HG03378 (cell line): ENCODE measurements at regions not wholly inside any gene's neighbourhood (a gene's known extent, or its start where the extent isn't known, plus 50 kb on each side); places are given as distances from the start of the nearest gene placed in this dataset.

Experiments used
- ATAC-seq: cut with Tn5 transposase; IDR thresholded peaks from one replicate; pipeline ENCODE4 v1.9.1; 2021; ENCODE audit warnings: mild to moderate bottlenecking, moderate library complexity; ENCODE audit not compliant: unreplicated experiment

- ATAC-seq, result peak; percentile 81
Measured at GRCh38 chr1:193537266-193538002, 351.0 kb upstream of the B3GALT2 start.

DNA sequence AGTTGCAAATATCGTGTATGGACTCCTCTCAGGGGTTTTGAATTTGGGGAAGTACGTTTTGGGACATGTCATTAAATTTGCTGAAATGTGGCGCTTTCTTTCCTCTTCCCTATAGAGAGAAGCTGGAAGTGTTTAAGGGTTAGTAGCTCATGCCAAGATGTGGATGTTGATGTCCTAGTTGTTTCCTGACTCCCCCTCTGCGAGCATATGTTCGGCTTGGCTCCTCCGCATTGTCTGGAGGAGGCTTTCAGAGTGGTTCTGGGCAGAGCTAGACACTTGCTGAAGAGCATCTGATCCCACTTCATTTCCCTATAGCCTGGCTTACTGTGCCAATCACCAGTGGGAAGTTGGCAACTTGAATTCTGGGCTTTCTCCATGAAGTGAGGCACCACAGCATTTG is 347.4 kb upstream of the B3GALT2 start:
- no peak for ATAC-seq

GRCh38 chr1:193525917-193526710 is 339.7 kb upstream of the B3GALT2 start:
- peak; percentile 76 for ATAC-seq

- ATAC-seq, result peak; percentile 9
Measured at GRCh38 chr1:193525411-193525810, 339.0 kb upstream of the B3GALT2 start.

DNA sequence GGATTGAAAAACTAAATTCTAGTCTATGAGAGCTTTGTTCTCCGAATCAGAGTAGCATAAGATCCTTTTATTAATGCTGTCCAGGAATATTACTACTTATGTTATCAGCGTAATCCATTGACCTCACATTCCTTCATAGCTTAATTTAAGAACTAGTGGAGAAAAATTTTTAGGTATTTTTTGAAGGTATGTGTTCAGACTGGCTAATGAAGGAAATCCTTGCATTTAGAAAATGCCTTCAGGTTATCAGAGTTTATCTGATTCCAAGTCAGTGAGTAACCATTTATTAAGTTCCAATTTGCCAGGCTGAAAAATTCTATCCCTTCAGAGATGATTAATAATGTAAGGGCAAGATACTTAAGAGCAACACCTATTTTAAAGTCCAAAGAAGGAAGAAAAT is 338.2 kb upstream of the B3GALT2 start:
- ATAC-seq, result no peak

- ATAC-seq, result no peak
Measured at GRCh38 chr1:193524021-193524420, 337.6 kb upstream of the B3GALT2 start.

- no peak for ATAC-seq
Measured at GRCh38 chr1:193520472-193520871, 334.1 kb upstream of the B3GALT2 start.

DNA sequence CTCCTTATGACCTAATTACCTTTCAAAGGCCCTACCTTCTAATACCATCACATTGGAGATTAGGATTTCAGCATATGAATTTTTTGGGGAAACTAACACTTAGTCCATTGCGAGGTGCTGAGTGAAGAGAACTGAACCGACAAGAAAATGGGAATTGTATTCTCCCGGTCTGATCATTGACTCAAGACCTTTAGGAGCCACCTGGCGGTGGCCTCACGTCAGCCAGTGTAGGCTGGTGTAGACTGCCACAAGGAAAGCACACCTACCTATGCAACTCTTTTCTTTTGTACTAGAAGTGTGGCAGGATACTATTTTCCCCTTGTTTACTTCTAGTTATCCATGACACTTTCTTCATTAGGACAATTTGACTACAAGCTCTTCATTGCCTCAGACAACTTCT is 333.5 kb upstream of the B3GALT2 start:
- ATAC-seq, result no peak

DNA sequence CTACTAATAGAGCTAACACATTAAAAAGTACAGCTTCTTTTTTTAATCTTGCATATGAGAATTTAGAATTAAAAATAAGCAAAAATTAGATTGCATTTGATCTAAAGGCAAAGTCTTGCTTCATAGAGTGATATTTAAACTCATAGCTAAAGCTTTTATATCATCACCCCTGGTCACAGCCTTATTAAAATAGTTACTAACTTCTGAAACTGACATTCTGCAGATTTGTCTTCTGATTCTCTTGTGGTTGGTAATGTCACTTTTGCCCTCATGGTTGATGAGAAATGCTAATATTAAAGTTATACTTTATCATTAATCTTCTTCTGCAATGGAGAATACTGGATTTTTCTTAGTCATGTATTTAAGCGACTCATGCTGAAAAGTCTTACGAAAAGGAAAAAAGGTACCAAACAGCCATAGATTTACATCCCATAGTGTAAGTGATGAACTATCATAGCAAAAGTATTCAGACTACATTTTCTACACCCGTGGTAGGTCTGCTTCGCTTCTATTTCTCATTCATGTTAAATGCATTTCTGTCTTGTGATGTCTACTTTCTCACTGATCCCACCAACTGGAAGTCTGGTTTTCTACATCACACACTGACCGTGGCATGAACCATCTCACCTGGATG is 330.5 kb upstream of the B3GALT2 start:
- ATAC-seq, result no peak

DNA sequence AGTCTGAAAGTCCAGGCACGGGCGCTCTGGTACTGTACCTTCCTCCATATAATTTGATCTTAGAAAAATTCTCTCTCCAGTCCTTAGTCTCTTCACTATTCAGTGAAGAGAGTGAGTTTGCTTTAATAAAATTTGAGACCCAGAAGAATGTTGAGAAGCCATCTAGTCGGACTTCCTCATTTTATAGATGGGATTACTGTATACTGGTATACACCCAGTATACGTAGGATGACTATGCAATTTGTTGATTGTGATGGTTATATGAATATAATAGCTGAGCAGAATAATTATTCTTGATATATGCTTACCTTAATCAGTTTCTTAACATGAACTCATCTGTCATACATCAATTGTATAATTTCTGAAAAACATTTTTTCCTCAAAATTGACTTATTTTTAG is 328.0 kb upstream of the B3GALT2 start:
- no peak for ATAC-seq

GRCh38 chr1:193513032-193513431 is 326.6 kb upstream of the B3GALT2 start:
- ATAC-seq, result no peak

GRCh38 chr1:193504920-193505319 is 318.5 kb upstream of the B3GALT2 start:
- no peak for ATAC-seq

- no peak for ATAC-seq
Measured at GRCh38 chr1:193498088-193498655, 311.8 kb upstream of the B3GALT2 start.

GRCh38 chr1:193494368-193494767 is 308.0 kb upstream of the B3GALT2 start:
- ATAC-seq, result no peak

DNA sequence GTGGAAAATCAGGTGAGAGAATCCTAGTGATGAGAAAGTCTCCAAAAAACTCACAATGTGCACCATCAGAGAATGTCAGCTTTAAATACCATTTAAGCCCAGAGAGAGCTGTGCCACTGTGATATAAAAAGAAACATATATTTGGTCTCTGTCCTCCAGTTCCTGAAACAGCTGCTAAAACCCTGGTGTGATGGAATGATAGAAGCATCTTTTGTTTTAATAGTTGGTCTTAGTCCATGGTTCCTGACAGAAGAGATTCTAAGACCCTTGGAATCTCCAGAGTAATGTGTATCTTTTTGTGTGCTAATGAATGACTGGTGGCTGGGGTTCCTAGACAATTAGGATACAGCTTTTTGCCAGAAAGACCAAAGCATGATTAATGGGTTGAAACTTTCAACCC is 302.8 kb upstream of the B3GALT2 start:
- no peak for ATAC-seq

DNA sequence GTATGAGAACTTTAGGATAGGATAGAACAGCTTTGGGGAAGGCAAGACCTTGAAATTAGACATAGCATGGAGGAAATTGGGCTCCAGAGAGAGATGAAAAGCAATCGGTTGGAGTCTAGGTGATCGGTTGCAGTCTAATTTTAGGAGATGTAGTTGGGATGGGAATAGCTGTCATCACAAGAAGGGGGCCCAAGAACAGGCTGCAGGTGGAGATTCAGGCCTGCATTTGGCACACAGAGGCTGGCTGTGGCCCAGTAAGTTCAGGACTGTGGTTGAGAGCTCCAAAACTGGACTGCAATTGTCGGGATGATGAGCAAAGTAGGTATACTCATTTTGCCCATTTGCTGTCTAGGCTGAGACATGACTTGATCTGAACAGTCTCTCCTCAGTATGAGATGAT is 301.3 kb upstream of the B3GALT2 start:
- ATAC-seq, result no peak

DNA sequence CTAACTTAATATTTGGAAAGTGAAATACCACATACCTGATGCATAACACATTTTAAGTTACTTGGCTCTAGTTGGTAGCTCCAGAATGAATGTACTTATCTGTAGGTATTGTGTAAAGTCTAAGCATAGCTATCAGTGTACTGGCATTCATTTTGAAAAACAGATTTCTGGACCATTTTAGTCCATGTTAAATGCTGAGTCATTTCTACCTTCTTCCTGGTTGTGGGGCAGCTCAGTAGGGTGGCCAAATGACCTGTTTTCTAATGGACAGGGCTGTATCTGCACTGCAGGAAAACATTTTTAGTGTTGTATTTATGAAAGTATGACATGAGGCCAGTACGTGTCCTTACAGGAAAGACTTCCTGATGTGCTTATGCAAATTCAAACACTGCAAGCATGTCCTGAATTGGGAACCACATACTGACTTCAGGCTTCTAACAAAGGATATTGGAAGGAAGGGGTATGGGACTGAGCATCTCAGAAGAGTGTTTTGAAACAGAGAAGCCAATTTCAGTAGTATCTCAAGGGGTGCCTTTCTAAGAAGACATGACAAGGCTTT is 300.3 kb upstream of the B3GALT2 start:
- ATAC-seq, result no peak

DNA sequence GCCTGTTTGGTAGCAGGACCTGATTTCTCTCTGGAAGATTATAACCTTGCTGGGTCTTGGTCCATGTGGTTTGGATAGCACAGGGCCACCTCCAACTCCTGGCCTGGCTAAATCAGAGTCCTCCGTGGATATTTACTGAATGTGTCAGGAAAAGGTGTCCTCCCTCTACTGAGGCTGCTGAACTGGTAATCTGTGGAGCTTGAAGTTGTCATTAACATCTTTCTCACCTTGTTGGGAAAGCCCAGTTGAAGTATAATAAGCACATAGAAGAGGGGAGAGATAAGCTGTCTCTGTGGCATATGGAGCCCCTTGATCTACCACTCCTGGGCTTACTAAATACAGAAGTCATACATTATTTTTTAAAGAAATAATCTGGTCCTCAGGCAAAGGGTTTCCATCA is 294.3 kb upstream of the B3GALT2 start:
- ATAC-seq, result no peak

DNA sequence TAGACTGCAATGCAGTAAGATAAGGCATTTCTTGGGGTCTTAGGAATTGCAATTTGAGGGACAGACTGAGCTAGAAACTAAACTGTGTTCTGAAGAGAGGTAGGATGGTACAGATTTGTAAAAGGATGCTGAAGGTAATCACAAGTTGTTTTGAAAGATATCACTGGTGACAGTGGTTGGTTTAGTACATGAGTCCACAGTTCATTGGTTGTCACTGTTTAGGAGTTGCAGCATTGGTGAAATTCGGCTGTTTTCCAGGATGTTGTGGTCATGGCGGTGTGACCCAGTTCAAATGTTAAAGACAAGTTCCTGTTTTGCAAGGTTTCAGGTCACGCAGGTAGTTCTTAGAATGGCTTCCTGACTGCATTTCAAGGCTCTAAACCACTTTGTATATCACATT is 292.8 kb upstream of the B3GALT2 start:
- peak; percentile 99 for ATAC-seq

DNA sequence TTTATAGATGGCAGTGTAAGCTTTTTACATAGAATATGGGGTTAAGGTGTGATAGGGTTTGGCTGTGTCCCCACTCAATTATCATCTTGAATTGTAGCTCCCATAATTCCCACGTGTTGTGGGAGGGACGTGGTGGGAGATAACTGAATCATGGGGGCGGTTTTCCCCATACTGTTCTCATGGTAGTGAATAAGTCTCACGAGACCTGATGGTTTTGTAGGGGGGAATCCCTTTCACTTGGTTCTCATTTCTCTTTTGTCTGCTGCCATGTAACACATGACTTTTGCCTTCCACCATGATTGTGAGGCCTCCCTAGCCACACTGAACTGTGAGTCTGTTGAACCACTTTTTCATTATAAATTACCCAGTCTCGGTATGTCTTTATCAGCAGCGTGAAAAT is 290.3 kb upstream of the B3GALT2 start:
- no peak for ATAC-seq

- ATAC-seq, result no peak
Measured at GRCh38 chr1:193473932-193474331, 287.5 kb upstream of the B3GALT2 start.
